OCI-LY7 (cell line): ENCODE measurements at regions not wholly inside any gene's neighbourhood (a gene's known extent, or its start where the extent isn't known, plus 50 kb on each side); places are given as distances from the start of the nearest gene placed in this dataset.
"Not testable (repeated sequence)": the region's sequence is repeated elsewhere in the genome, so short reads cannot be mapped to it uniquely, and the experiment has no call there.

Source experiments
- CTCF ChIP-seq: fragments of 200-600 bp; sonication (generic); conservative IDR thresholded peaks from 2 replicates; pipeline ENCODE4 v1.5.1; 2014; ENCODE audit warnings: mild to moderate bottlenecking, antibody characterized with exemption, low read length, moderate library complexity, mixed read lengths
- EZH2phosphoT487 ChIP-seq: fragments of 200-600 bp; sonication (generic); IDR thresholded peaks from 2 replicates; pipeline ENCODE4 v1.6.1; 2018; ENCODE audit warnings: low read depth, borderline replicate concordance, mild to moderate bottlenecking, mixed run types, antibody characterized with exemption, low read length, moderate library complexity, mixed read lengths

GRCh38 chr7:6965051-6965450 lies 139.0 kb upstream of the CCZ1B start:
- TF ChIP-seq CTCF, result peak; percentile 65
- not testable (repeated sequence) for TF ChIP-seq EZH2phosphoT487
